ENCODE measurements at regions not wholly inside any gene's neighbourhood (a gene's known extent, or its start where the extent isn't known, plus 50 kb on each side); places are given as distances from the start of the nearest gene placed in this dataset.

DNA sequence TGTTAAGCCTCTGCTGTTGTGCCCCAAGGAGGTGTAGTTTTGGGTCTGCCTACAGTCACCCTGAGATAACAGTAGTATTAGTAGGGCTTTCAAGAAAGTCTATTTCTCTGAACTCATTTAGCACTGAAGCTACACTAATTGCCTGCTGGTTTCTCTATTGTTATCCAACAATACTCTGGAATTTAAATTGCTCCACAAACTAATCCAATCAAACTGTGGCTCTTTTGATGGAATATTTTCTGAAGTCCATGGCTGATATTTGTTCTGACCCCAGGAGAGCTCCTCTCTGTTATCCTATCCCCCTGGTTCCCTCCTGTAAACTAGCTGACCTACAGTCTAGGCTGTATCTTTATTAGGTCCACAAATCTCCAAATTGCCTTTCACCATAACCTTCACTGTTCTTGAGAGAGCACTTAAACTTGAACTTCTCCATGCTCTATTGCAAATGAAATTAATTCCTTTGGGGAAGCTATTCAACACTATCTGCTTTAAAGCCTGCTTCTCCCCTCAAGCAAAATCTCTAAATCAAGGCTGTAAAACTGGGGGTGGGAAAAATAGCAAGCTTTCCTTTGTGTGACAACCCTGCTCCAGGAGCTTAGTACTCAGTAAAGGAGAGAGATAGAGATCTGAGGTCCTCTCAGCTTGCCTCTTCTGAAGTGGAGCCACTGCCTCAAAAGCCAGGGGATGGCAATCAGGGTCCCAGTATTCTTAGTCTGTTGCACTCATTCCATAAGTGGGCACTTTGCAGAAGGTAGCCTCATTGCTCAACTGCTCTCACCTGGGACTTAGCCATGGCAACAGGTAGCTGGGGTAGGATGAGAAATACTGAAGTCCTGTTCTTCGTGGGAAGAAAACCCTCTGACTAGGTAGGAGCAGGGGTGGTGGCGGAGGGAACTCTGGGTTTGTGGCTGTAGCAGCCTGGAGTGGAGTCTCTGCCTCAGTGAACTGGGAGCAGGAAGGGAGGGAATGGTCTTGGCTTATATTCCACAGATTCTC, 110.9 kb downstream of the MACIR start:
- H2AFZ ChIP-seq (ENCODE audit: low read depth, low read length) = no peak overlapping the region
- no peak overlapping the region for H3K27ac ChIP-seq (ENCODE audit: insufficient read depth, low read depth, low read length)
- FAIRE-seq (no peak), DNase-seq (ENCODE audit: low read depth, low spot score) (no peak)
- BruUV-seq (replicated peaks) = no TSS peak
- no peak overlapping the region for H3K4me3 ChIP-seq (replicated peaks in 1 of 3; ENCODE audit: insufficient read depth in 1 of 3, low read depth in 1 of 3, low read length in 3 of 3)
- no peaks in the 10 kb centered on the region for H3K79me2 ChIP-seq (ENCODE audit: control insufficient read depth, insufficient read depth, low read length)
- ChIA-PET CTCF (no interaction called here), POLR2A (no interaction called here)
- H3K4me2 ChIP-seq (ENCODE audit: insufficient read depth, low read length) = no peak overlapping the region
- H3K9me3 ChIP-seq (replicated peaks; ENCODE audit: control insufficient read depth, insufficient read depth, low read length) = no peaks in the 10 kb centered on the region
- intact Hi-C loops (cut with micrococcal nuclease) (no loop called here), dilution Hi-C loops (cut with MboI; ENCODE audit: extremely low pct_ligation_motif_present, low sequenced_read_pairs) (no loop called here)
- H3K4me1 ChIP-seq (ENCODE audit: control insufficient read depth, extremely low read depth, insufficient read depth, low read length) = no peaks in the 10 kb centered on the region
- H3K36me3 ChIP-seq (ENCODE audit: control insufficient read depth in 2 of 2, extremely low read depth in 1 of 2, insufficient read depth in 2 of 2, low read length in 2 of 2) = no peaks in the 10 kb centered on the region
- H3K9ac ChIP-seq (replicated peaks; ENCODE audit: extremely low read depth, insufficient read depth, low read length) = no peak overlapping the region
- H4K20me1 ChIP-seq (replicated peaks; ENCODE audit: control insufficient read depth, extremely low read depth, insufficient read depth, low read length) = no peaks in the 10 kb centered on the region
- TF ChIP-seq, protein P1, sequence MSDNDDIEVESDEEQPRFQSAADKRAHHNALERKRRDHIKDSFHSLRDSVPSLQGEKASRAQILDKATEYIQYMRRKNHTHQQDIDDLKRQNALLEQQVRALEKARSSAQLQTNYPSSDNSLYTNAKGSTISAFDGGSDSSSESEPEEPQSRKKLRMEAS (IDR thresholded peaks at IDR 0.05; ENCODE audit: insufficient read depth, insufficient read length) = no peak
- TF ChIP-seq GATA2 (IDR thresholded peaks at IDR 0.05; ENCODE audit: insufficient read depth, insufficient read length, low read depth, low read length) (no peak), POLR2A (IDR thresholded peaks at IDR 0.05; ENCODE audit: low read depth, low read length) (no peak)
- H3K27me3 ChIP-seq (ENCODE audit: control insufficient read depth in 2 of 2, insufficient read depth in 2 of 2, low read length in 2 of 2) = no peaks in the 10 kb centered on the region
- H3K9me1 ChIP-seq (replicated peaks; ENCODE audit: control insufficient read depth, extremely low read depth, insufficient read depth, low read length) = no peaks in the 10 kb centered on the region

DNA sequence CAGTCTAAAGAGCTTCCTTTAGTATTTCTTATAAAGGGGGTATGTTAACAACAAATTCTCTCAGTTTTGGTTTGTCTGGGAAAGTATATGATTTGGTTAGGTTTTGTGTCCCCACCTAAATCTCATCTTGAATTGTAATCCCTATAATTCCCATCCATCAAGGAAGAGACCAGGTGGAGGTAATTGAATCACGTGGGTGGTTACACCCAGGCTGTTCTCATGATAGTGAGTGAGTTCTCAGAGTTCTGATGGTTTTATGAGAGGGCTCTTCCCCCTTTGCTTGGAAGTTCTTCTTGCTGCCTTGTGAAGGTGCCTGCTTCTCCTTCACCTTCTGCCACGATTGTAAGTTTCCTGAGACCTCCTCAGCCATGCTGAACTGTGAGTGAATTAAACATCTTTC, 109.1 kb downstream of the MACIR start:
- H2AFZ ChIP-seq (ENCODE audit: low read depth, low read length) = no peak overlapping the region
- TF ChIP-seq FOS (IDR thresholded peaks at IDR 0.05; ENCODE audit: borderline replicate concordance, insufficient read depth, low read length) = no peak
- TF ChIP-seq POLR2A (IDR thresholded peaks at IDR 0.05; ENCODE audit: low read depth, low read length) = no peak
- no peak for TF ChIP-seq JUN (IDR thresholded peaks at IDR 0.05; ENCODE audit: borderline replicate concordance, insufficient read depth, insufficient read length, low read depth)
- TF ChIP-seq, protein P2, sequence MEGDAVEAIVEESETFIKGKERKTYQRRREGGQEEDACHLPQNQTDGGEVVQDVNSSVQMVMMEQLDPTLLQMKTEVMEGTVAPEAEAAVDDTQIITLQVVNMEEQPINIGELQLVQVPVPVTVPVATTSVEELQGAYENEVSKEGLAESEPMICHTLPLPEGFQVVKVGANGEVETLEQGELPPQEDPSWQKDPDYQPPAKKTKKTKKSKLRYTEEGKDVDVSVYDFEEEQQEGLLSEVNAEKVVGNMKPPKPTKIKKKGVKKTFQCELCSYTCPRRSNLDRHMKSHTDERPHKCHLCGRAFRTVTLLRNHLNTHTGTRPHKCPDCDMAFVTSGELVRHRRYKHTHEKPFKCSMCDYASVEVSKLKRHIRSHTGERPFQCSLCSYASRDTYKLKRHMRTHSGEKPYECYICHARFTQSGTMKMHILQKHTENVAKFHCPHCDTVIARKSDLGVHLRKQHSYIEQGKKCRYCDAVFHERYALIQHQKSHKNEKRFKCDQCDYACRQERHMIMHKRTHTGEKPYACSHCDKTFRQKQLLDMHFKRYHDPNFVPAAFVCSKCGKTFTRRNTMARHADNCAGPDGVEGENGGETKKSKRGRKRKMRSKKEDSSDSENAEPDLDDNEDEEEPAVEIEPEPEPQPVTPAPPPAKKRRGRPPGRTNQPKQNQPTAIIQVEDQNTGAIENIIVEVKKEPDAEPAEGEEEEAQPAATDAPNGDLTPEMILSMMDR (IDR thresholded peaks at IDR 0.05; ENCODE audit: extremely low read depth in 1 of 2, insufficient read depth in 1 of 2, low read depth in 1 of 2, low read length in 2 of 2) = no peak
- TF ChIP-seq MYC (IDR thresholded peaks at IDR 0.05; ENCODE audit: low read depth, low read length) = no peak
- no peak for TF ChIP-seq EZH2 (IDR thresholded peaks at IDR 0.05; ENCODE audit: borderline replicate concordance, low read depth, low read length, severe bottlenecking)
- no peak for TF ChIP-seq POLR2AphosphoS5 (IDR thresholded peaks at IDR 0.05; ENCODE audit: insufficient read depth, low read depth, low read length)
- TF ChIP-seq, protein P1 (IDR thresholded peaks at IDR 0.05; ENCODE audit: insufficient read depth, insufficient read length) = no peak
- no peak for TF ChIP-seq GATA2 (IDR thresholded peaks at IDR 0.05; ENCODE audit: insufficient read depth, insufficient read length, low read depth, low read length)
- no TSS peak for BruUV-seq (replicated peaks)
- no peaks in the 10 kb centered on the region for H3K9me3 ChIP-seq (replicated peaks; ENCODE audit: control insufficient read depth, insufficient read depth, low read length)
- intact Hi-C loops (cut with micrococcal nuclease) = no loop called here
- H3K4me2 ChIP-seq (ENCODE audit: insufficient read depth, low read length) = no peak overlapping the region
- no peak for DNase-seq (ENCODE audit: low read depth, low spot score)
- no peaks in the 10 kb centered on the region for H3K79me2 ChIP-seq (ENCODE audit: control insufficient read depth, insufficient read depth, low read length)
- FAIRE-seq = no peak
- ChIA-PET CTCF (no interaction called here), POLR2A (no interaction called here)
- H3K27ac ChIP-seq (ENCODE audit: insufficient read depth, low read depth, low read length) = no peak overlapping the region
- no peaks in the 10 kb centered on the region for H3K27me3 ChIP-seq (ENCODE audit: control insufficient read depth in 2 of 2, insufficient read depth in 2 of 2, low read length in 2 of 2)
- H3K9me1 ChIP-seq (replicated peaks; ENCODE audit: control insufficient read depth, extremely low read depth, insufficient read depth, low read length) = no peaks in the 10 kb centered on the region
- no peaks in the 10 kb centered on the region for H3K4me1 ChIP-seq (ENCODE audit: control insufficient read depth, extremely low read depth, insufficient read depth, low read length)
- dilution Hi-C loops (cut with MboI; ENCODE audit: extremely low pct_ligation_motif_present, low sequenced_read_pairs) = no loop called here
- H4K20me1 ChIP-seq (replicated peaks; ENCODE audit: control insufficient read depth, extremely low read depth, insufficient read depth, low read length) = no peaks in the 10 kb centered on the region
- H3K9ac ChIP-seq (replicated peaks; ENCODE audit: extremely low read depth, insufficient read depth, low read length) = no peak overlapping the region
- H3K36me3 ChIP-seq (ENCODE audit: control insufficient read depth in 2 of 2, extremely low read depth in 1 of 2, insufficient read depth in 2 of 2, low read length in 2 of 2) = no peaks in the 10 kb centered on the region
- H3K4me3 ChIP-seq (replicated peaks in 1 of 3; ENCODE audit: insufficient read depth in 1 of 3, low read depth in 1 of 3, low read length in 3 of 3) = no peak overlapping the region

All from endothelial cell of umbilical vein (primary cell).